SU-DHL-6 (cell line): ENCODE measurements at regions not wholly inside any gene's neighbourhood (a gene's known extent, or its start where the extent isn't known, plus 50 kb on each side); places are given as distances from the start of the nearest gene placed in this dataset.

Experiments used
- EZH2phosphoT487 ChIP-seq: fragments of 200-600 bp; sonication (generic), shearing (Covaris generic); conservative IDR thresholded peaks from 2 replicates; pipeline ENCODE4 v1.6.1; 2018; ENCODE audit warnings: mild to moderate bottlenecking, antibody characterized with exemption, low read length, moderate library complexity, mixed read lengths
- TF ChIP-seq, protein P1 (sequence below): fragments of 200-600 bp; sonication (generic); IDR thresholded peaks from one replicate; pipeline ENCODE4 v1.5.1; 2017; ENCODE audit warnings: antibody characterized with exemption, mild to moderate bottlenecking, low read length, moderate library complexity; ENCODE audit not compliant: insufficient read depth, poor library complexity, severe bottlenecking

DNA sequence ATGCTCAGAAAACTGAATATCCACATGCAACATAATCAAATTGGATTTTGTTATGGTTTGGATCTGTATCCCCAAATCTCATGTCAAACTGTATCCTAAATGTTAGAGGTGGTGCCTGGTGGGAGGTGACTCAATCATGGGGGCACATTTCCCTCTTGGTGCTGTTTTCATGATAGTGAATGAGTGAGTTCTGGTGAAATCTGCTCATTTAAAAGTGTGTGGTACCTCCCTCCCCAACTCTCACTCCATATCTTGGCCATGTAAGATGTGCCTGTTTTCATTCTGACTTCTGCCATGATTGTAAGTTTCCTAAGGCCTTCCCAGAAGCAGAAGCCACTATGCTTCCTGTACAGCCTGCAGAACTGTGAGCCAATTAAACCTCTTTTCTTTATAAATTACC, 239.6 kb upstream of the KLF14 start:
- TF ChIP-seq, protein P1, sequence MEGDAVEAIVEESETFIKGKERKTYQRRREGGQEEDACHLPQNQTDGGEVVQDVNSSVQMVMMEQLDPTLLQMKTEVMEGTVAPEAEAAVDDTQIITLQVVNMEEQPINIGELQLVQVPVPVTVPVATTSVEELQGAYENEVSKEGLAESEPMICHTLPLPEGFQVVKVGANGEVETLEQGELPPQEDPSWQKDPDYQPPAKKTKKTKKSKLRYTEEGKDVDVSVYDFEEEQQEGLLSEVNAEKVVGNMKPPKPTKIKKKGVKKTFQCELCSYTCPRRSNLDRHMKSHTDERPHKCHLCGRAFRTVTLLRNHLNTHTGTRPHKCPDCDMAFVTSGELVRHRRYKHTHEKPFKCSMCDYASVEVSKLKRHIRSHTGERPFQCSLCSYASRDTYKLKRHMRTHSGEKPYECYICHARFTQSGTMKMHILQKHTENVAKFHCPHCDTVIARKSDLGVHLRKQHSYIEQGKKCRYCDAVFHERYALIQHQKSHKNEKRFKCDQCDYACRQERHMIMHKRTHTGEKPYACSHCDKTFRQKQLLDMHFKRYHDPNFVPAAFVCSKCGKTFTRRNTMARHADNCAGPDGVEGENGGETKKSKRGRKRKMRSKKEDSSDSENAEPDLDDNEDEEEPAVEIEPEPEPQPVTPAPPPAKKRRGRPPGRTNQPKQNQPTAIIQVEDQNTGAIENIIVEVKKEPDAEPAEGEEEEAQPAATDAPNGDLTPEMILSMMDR, result no peak
- no peak for TF ChIP-seq EZH2phosphoT487
